Gastrocnemius medialis (tissue), 4 donors: ENCODE measurements at regions not wholly inside any gene's neighbourhood (a gene's known extent, or its start where the extent isn't known, plus 50 kb on each side); places are given as distances from the start of the nearest gene placed in this dataset.

Experiments
- ATAC-seq, 2 donors: fragments of 150-250 bp; one replicate each; pipeline ENCODE4 v1.9.1; 2016
- DNase-seq, 2 donors: peaks; one replicate each; pipeline ENCODE4 v3.0.0-alpha.2; 2019
- H3K27ac ChIP-seq, 4 donors: fragments of 200-600 bp; sonication (generic); 1 replicate in 1 of 4; 2 replicates in 3 of 4; pipeline ENCODE4 v1.5.1; 2016 to 2018; ENCODE audit warnings: mild to moderate bottlenecking in 2 of 4, moderate library complexity in 1 of 4
- H3K27me3 ChIP-seq, 3 donors: fragments of 200-600 bp; sonication (generic) in 2 of 3; 1 replicate in 1 of 3; 2 replicates in 2 of 3; pipeline versions ENCODE4 v1.5.1 to v1.6.0; 2016 to 2019; ENCODE audit warnings: mild to moderate bottlenecking in 1 of 3, moderate library complexity in 1 of 3
- H3K36me3 ChIP-seq, 2 donors: fragments of 200-600 bp; sonication (generic) in 1 of 2; one replicate each; pipeline ENCODE4 v1.5.1; 2017 to 2018
- H3K4me1 ChIP-seq, 2 donors: fragments of 200-600 bp; sonication (generic) in 1 of 2; one replicate each; pipeline ENCODE4 v1.5.1; 2016 to 2017; ENCODE audit warnings: mild to moderate bottlenecking in 2 of 2
- H3K4me3 ChIP-seq, 4 donors: fragments of 200-600 bp; sonication (generic) in 3 of 4; 1 replicate in 1 of 4; 2 replicates in 3 of 4; pipeline ENCODE4 v1.5.1; 2016 to 2019; ENCODE audit warnings: mild to moderate bottlenecking in 2 of 4
- H3K9me3 ChIP-seq, 3 donors: fragments of 200-600 bp; sonication (generic) in 2 of 3; 1 replicate in 1 of 3; 2 replicates in 2 of 3; pipeline ENCODE4 v1.5.1; 2016 to 2019
- POLR2A ChIP-seq, 2 donors: fragments of 450-650 bp; IDR thresholded peaks; one replicate each; pipeline ENCODE4 v1.6.1; 2017; ENCODE audit warnings: antibody characterized with exemption in 2 of 2, mild to moderate bottlenecking in 2 of 2, moderate library complexity in 2 of 2
- in situ Hi-C, 4 donors: fragments of 200-750 bp; cut with MboI; loops; one replicate each; pipeline versions ENCODE4 v1.15.0 to v1.8.0; 2017; ENCODE audit warnings: low sequenced_read_pairs in 4 of 4
- intact Hi-C: fragments of 100-400 bp; cut with DNase I; formaldehyde crosslinking; loops from one replicate; pipeline ENCODE4 v1.15.1; 2023; ENCODE audit warnings: low total_unique reads
- TF ChIP-seq, protein P1 (sequence below), 5 experiments: fragments of 450-650 bp in 3 of 5; fragments of 200-600 bp in 2 of 5; sonication (generic) in 2 of 5; IDR thresholded peaks in 4 of 5; conservative IDR thresholded peaks in 1 of 5; 1 replicate in 4 of 5; 2 replicates in 1 of 5; pipeline ENCODE4 v1.5.1; 2016 to 2019; ENCODE audit warnings: antibody characterized with exemption in 5 of 5, mild to moderate bottlenecking in 3 of 5, moderate library complexity in 3 of 5

DNA sequence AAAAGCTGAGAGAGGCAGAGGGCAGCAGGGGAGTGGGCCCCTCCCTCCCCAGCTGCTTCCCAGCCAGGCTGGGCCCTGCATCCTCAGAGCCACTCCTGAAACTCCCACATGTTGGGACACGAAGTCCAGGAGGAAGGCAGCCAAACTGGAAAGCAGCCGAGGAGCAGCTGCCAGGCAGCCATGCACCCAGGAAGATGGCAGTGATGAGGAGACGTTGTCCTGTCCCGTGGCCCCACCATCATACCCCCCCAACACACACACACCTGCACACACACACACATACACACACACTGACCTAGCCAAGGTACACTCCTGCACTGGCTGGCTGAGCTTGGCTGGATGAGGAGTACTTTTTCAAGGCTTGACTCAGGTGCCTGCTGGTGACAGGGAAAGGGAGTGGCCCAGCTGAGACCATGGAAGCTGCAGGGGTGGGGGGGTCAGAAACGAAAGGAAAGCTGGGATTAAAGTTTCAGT lies 106.0 kb downstream of the CYP26B1 start:
- no peaks in the 10 kb centered on the region for H3K36me3 ChIP-seq
- no peak for DNase-seq
- H3K4me1 ChIP-seq: no peaks in the 10 kb centered on the region
- ATAC-seq: no peak
- no peak overlapping the region for H3K27ac ChIP-seq
- no peak overlapping the region for H3K4me3 ChIP-seq
- TF ChIP-seq, protein P1, sequence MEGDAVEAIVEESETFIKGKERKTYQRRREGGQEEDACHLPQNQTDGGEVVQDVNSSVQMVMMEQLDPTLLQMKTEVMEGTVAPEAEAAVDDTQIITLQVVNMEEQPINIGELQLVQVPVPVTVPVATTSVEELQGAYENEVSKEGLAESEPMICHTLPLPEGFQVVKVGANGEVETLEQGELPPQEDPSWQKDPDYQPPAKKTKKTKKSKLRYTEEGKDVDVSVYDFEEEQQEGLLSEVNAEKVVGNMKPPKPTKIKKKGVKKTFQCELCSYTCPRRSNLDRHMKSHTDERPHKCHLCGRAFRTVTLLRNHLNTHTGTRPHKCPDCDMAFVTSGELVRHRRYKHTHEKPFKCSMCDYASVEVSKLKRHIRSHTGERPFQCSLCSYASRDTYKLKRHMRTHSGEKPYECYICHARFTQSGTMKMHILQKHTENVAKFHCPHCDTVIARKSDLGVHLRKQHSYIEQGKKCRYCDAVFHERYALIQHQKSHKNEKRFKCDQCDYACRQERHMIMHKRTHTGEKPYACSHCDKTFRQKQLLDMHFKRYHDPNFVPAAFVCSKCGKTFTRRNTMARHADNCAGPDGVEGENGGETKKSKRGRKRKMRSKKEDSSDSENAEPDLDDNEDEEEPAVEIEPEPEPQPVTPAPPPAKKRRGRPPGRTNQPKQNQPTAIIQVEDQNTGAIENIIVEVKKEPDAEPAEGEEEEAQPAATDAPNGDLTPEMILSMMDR (IDR thresholded peaks at IDR 0.05 in 4 of 5, conservative IDR thresholded peaks at IDR 0.05 in 1 of 5): no peak
- TF ChIP-seq POLR2A (IDR thresholded peaks at IDR 0.05): no peak
- intact Hi-C loops (no loop called here), in situ Hi-C loops (no loop called here)
- no peaks in the 10 kb centered on the region for H3K27me3 ChIP-seq
- H3K9me3 ChIP-seq: no peaks in the 10 kb centered on the region

DNA sequence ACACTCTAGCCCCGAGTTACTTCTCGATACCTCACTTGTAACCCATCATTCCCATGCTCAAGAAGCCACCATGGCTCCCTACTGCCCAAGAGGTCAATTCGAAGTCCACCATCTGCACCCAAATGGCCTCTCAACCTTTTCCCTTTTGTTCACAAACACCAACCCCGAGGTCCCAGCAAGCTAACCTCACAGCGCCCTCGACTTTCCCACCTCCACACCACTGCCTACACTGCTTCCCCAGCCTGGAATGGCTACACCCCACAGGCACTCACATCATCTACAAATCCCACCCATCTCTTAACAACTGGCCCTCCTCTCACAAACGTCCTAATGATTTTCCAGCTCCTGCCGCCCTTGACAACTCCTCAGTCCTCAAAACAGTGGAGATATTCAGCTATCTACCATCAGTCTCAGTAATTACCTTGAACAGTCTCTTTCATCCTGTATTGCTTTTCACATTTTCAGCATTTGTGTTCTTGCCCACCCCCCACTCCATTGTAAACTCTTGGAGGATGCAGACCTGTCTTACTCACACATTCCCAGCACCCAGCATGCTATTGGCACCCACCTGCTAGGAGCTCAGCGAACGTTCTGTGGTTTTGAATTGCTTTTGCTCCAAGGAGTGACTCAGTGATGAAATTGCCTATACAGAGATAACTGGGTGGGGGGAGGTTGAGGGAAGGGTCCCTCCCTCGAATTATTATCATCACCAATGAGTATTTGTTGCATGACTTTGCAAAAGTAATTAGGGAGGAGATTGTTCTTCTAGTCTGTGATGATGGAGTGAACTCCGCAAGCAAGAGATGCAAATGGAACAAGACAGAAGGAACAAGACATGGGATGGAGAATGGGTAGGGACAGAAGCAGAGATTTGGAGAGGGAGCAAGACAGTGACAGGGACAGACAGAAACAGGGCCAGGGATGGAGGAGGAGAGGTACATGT lies 106.8 kb downstream of the CYP26B1 start:
- H3K36me3 ChIP-seq: no peaks in the 10 kb centered on the region
- no peak overlapping the region for H3K4me3 ChIP-seq
- in situ Hi-C loops (no loop called here), intact Hi-C loops (no loop called here)
- H3K9me3 ChIP-seq: no peaks in the 10 kb centered on the region
- no peak for DNase-seq
- H3K27me3 ChIP-seq: no peaks in the 10 kb centered on the region
- no peak overlapping the region for H3K27ac ChIP-seq
- no peaks in the 10 kb centered on the region for H3K4me1 ChIP-seq
- no peak for ATAC-seq
- TF ChIP-seq POLR2A (IDR thresholded peaks at IDR 0.05): no peak
- TF ChIP-seq, protein P1 (IDR thresholded peaks at IDR 0.05 in 4 of 5, conservative IDR thresholded peaks at IDR 0.05 in 1 of 5): no peak

DNA sequence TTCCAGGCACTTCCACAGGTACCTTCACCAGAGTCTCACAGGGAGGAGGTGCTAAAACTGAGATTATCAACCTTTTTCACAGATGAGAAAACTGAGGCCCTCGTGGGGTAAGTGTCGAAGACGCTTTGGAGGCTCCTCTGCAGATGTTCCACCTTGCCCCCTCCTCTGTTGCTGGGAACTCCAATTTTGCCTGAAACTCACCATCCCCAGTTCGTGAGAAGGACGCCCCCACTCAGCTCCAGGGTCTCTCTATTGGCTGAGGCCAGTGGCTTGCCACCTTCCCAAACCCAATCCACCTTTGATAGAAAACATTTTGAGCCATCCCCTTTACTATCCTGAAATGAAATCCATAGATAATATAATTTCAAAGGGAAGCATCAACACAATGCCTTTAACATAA lies 109.1 kb downstream of the CYP26B1 start:
- no peak for DNase-seq
- intact Hi-C loops (no loop called here), in situ Hi-C loops (no loop called here)
- no peaks in the 10 kb centered on the region for H3K9me3 ChIP-seq
- no peaks in the 10 kb centered on the region for H3K4me1 ChIP-seq
- TF ChIP-seq POLR2A (IDR thresholded peaks at IDR 0.05): no peak
- TF ChIP-seq, protein P1 (IDR thresholded peaks at IDR 0.05 in 4 of 5, conservative IDR thresholded peaks at IDR 0.05 in 1 of 5): no peak
- H3K27me3 ChIP-seq: no peaks in the 10 kb centered on the region
- no peaks in the 10 kb centered on the region for H3K36me3 ChIP-seq
- H3K27ac ChIP-seq: no peak overlapping the region
- ATAC-seq: no peak
- H3K4me3 ChIP-seq: no peak overlapping the region

DNA sequence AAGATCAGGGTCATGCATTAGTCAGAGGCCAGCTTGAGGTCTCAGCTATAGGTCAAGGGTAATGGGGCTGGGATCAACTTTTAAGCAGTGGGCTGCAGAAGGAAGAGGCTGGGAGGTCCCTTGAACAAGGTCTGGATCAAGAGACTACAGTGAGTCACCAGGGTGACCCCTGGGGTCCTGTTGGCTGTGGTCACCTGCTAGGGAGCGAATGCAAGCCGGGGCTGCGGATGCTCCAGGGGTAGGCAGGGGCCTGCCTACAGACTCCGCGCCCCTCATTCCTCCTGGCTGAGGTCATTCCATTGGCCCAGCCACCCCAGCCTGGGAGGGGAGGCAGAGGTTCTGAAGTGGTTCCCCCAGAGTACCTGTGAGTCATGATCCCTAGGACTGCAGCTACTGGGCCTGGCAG lies 110.4 kb downstream of the CYP26B1 start:
- Histone ChIP-seq H3K36me3 (no peaks in the 10 kb centered on the region), H3K27ac (no peak overlapping the region)
- no peak for ATAC-seq

More for the DNA sequence above, 110.4 kb downstream of the CYP26B1 start:
- no peaks in the 10 kb centered on the region for H3K4me1 ChIP-seq
- H3K27me3 ChIP-seq: no peaks in the 10 kb centered on the region
- in situ Hi-C loops: no loop called here
- intact Hi-C loops: no loop called here
- no peak for DNase-seq
- TF ChIP-seq, protein P1 (IDR thresholded peaks at IDR 0.05 in 4 of 5, conservative IDR thresholded peaks at IDR 0.05 in 1 of 5): no peak
- no peak for TF ChIP-seq POLR2A (IDR thresholded peaks at IDR 0.05)
- H3K4me3 ChIP-seq: no peak overlapping the region
- no peaks in the 10 kb centered on the region for H3K9me3 ChIP-seq
